NCI-H1930 (cell line): ENCODE measurements at regions not wholly inside any gene's neighbourhood (a gene's known extent, or its start where the extent isn't known, plus 50 kb on each side); places are given as distances from the start of the nearest gene placed in this dataset.

Experiments
- DNase-seq, 2 experiments: peaks; one replicate each; lab custom pipeline; 2025; lab: John Stamatoyannopoulos, UW

DNA sequence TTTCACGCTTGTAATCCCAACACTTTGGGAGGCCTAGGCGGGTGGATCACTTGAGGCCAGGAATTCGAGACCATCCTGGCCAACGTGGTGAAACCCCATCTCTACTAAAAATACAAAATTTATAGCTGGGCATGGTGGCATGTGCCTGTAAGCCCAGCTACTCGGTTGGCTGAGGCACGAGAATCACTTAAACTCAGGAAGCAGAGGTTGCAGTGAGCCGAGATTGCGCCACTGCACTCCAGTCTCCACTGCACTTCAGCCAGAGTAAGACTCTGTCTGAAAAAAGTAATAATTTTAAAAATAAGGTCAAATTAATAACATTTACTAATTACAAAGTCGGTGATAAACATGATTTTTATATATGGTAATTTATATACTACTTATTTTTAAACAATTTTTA lies 155.9 kb downstream of the AXIN2 start:
- DNase-seq = no peak

DNA sequence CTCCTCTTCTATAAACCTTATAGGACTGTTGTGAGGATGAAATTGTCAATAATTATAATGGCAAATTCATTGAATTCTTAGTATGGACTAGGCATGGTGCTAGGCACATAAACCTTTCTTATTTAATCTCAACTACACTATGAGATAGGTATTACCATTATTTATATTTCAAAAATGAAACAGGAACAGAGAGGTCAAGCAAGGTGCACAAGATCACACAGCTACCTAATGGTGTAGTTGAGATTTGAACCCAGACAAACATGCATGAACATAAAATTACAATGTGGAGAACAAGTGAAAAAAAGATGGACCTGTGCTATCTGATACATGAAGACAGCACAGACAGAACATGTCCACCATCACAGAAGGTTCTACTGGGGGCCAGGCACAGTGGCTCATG lies 156.7 kb downstream of the AXIN2 start:
- DNase-seq = no peak

DNA sequence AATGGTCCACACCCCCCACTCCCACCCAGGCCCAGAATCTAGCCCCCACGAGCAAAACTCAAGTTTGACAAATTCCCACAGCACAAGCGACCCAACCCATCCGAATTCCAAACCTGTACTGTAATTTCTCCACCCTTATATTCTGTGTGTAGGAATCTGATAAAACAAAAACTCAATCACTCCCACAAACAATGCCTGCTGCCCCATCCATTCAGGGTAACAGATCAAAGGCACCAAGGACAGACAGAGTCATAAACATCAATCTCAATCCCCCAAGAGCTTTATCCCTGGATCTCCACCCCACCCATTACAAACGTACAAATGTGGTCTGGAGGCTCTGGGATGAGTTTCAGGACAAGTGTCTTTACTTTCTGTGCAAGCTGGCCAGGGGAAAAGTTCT lies 157.8 kb downstream of the AXIN2 start:
- no peak for DNase-seq

DNA sequence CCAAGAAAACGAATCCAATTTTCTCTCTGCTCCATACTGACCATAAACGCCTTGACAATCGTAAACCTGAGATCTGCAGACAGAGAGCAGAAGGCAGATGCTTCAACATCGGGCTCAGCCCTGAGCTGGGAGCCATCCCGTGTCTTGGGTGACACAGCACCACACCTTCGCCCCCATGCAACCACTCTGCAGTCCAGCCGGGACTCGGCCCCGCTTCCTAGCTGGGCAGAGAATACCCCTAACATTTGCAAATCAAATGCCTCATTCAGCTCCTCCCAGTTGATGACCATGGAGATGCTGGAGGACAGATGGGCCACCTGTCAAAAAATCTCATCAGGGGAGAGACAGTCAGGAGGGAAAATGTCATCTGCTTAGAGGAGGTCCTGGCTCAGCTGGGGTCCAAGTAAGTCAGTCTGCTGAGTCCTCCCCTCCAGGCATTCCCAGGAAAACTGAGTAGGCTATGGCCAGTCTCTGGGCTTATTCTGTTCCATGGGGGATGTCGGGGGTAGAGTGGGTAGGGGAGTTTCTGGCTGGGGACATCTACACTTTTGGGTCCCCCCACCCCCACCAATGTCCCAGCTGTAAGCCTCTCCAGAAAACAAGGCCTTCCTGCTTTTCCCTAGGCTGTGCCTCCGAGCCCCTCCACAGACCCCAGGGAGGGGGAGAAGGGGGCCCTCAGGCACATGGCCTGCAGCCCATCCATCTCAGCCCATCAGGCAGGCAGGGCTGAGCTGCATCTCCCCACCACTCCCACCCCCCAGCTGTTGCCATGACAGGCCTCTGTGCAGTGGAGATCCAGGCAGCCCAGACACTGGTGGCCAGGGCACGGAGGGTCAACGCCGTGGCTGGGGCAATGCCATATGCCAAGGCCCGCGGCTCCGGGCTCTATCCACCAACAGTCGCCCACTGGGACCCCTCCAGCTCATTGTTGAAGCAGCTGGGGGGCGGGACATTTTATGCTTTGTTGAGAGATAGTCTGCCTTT lies 158.6 kb downstream of the AXIN2 start:
- DNase-seq = no peak

DNA sequence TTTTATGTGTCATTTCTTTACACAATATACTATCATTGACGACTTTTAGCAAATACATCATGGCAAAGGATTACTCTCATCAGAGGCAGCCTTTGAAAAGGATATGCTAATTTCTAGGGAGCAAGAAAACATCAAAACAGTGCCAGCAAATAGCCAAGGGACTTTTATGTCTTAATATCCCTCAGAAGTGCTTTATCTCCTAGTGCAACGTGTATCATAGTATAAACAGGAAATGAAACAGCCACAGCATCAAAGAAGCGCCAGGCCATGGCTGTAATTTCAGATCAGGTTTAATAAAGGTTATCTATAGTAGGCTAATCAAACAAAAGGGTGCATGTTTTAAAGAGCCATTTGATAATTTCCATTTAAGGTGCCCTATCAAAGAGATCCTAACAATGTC lies 159.9 kb downstream of the AXIN2 start:
- no peak for DNase-seq

DNA sequence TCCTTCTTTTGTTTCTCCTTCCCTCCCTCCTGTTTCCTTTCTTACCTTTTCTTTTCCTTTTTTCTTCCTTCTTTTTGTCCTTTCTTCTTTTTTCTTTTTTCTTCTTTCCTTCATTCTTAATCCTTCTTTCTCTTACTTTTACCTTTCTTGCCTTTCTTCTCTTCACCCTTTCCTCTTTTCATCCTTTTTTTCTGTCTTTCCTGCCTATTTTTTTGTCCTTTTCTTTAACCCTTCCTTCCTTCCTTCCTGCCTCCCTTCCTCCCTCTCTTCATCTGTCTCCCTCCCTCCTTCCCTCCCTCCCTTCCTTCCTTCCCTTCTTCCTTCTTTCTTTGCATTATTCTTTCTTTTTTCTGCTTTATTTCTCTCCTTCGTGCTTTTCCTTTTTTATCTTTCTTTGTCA lies 160.7 kb downstream of the AXIN2 start:
- DNase-seq = no peak

DNA sequence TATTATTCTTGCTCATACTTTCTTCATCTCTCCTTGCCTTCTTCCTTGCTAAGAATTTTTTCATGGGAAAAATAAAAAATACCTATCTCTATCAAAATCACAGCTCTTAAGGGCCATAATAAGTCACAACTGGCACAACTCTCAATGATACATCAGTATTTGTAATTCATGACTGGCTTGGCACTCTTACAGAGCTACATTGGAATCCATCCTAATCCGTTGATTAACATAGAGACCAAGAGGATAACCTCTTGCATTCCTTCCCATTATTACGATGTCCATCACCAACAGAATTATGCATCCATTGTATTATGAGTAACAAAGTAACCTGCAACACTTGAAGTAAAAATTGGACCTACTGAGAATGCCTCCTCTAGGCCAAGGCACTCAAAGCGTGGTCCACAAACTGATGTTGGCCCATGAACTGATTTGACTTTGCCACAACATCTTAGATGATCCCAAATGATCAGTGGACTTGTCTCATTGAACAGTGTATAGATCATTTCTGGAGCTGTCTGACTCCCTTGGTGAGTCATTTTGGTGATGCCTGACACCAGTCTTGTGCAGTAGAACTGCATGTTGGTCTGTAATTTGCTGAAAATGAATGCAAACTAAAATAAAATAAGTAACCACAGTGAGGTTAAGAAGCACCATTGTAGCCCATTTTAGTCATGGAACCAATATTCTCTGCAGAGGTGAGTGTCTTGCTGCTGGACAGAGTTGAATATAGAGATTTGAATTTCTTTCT lies 163.2 kb downstream of the AXIN2 start:
- no peak for DNase-seq

DNA sequence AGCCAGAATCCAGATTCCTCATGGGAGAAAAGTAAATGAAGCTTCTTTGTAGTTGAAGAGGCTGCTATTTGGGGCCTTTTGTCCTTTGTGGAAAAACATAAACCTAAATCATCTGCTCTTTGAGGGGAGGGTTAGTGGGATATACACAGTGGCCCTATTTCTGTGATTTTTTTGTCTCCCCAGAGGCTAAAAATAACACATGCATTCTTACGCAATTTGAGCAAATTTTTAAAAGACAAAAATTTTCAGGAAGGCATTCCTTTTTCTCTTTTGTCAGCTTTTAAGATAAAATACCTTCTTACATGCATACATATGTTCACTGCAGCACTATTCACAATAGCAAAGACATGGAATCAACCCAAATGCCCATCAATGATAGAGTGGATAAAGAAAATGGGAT lies 165.5 kb downstream of the AXIN2 start:
- no peak for DNase-seq

DNA sequence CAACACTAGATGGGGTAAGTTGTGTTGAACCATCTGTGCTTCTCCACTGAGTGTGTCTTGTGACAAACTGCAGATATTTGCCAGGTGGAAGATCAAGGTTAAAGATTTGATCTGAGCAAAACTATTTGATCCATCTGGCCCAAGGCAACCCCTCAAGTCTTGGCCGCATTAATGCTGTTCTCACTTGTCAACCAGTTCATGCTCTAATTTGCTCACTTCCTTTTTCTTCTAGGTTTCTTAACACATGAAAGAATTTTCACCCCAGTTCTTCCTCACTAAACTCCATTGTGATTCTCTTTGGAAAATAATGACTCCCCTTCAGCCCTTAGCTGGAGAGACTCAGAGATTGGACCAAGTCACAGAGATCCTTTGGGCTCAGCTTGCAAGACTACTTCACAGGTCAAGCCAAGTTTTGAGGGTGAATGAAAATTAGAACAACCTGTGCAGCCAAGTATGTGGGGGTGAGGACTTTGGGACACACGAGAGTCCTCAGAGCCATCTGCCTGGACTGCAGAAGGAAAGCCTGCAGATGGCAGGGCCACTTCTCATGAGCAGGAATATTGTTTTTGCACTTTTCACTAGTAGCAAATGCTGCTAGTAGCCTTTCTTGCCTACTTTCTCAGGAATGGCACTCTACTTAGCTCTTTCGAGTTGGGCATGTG lies 166.5 kb downstream of the AXIN2 start:
- no peak for DNase-seq

DNA sequence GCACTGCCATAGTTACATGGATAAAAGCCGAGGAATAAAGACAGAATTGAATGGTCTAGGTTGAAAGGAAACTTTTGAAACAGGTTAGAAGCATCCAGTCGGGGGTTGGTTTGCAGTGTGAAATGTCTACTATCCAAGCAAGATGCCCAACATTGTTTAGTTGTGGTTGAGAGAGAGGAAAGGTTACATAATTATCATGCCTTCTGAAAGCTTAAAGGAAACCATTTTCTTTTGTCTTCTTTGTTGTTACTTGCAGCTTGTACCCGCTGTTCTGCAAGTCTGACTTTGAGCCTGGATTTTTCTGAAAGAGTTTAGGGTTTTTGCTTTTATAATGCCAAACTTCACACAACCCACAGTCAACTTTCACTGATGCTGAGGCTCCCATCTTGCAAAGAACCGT lies 167.9 kb downstream of the AXIN2 start:
- DNase-seq = no peak

DNA sequence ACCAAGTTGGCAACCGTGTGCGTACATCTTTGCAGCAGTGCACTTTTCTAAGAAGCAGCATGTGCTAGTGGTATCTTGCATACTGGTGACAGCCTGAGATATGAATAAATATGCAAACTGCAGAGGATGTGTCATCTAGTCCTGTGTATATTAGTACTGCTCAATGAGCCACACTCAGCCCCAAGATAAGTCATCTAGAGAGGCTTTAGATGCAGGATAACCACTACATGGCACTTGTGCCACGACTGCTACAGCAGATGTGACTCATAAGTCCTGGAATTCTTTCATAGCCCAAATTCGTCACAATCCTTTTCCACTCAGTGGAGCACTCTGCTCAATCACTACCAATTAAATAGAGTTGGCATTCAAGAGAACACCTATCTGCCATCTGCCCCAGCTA lies 171.5 kb downstream of the AXIN2 start:
- DNase-seq = no peak

DNA sequence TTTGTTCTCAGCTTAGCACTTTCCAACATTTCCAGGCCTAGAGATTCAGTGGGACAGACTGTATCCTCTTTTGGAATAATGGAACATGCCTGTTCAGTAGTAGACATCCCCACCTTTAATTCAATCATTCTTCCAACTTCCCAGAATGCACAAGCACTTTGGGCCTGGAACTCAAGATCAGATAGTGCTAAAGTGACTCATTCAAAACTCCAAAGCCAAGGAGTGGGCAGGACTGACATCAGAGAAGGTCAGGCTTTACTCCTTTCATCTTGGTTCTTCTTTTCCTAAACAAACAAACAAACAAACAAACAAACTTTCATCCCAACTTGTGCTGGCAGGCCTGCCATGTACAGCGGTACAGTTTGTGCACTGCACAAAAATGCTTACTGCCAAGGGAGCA lies 172.0 kb downstream of the AXIN2 start:
- no peak for DNase-seq

DNA sequence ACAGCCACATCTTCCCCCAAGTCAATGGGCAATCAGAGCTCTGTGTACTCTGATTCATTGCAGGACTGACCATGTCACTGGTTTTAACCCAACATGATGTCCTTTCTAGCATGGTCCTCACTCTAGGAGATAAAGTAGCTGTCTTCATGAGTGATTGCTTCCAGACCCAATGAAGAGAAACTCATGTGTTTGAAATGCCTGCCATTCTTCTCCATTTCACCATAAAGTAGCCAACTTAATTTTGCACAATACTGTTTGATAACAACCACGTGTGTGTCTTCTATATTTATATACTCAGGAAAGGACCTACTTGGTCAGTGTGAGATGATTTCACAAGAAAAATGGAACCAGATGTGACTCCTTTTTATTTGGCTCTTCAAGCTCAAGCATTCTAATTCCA lies 172.5 kb downstream of the AXIN2 start:
- no peak for DNase-seq

DNA sequence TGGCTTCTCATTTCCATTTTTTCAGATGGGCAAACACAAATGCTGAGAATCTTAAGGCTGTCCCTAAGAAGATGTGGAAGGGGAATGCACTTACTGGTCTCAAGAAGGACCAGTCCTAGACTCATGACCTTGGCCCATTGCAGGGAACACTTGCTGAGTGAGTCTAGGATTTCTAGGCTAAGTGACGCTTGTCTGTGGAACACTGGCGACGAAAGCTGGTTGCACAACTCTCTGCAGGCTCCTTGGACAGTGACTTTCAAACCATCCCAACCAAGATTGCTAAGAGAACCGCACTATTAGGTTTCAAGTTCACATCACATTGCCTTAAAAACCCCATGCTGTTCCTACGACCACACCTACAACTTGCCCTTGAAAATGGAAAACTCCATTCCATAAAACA lies 174.1 kb downstream of the AXIN2 start:
- DNase-seq = no peak

DNA sequence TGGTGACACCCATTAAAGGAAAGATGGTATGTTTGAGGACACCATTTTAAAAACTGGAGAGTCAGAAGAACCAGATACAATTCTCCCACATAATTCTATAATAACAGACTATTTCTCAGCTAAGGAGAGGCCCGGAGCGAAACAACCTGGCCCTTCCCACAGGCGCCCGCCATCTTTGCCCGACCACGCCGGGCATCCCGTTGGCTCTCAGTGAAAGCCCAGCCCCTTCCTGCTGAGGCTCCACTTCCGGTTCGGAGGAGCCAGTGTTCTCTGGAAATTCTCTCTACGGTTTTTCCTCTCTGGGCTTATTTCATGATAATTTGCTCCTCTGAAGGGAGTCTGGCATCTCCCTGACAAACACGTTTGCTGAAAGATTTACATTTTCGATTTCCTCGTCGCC lies 175.7 kb downstream of the AXIN2 start:
- no peak for DNase-seq

DNA sequence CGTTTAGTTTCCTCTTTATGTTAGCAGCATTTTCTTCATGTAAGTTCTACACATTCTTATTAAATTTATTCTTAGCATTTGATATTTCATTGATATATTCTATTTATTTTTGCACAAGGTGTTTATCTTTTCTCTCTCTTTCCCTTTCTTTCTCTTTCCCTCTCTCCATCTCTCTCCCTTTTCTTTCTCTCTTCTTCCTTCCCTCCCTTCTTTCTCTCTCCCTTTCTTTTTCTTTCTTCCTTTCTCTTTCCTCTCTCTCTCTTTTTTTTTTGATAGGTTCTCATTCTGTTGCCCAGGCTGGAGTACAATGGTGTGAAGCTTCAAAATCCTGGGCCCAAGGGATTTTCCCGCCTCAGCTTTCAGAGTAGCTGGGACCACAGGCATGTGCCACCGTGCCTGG lies 176.4 kb downstream of the AXIN2 start:
- DNase-seq = no peak

DNA sequence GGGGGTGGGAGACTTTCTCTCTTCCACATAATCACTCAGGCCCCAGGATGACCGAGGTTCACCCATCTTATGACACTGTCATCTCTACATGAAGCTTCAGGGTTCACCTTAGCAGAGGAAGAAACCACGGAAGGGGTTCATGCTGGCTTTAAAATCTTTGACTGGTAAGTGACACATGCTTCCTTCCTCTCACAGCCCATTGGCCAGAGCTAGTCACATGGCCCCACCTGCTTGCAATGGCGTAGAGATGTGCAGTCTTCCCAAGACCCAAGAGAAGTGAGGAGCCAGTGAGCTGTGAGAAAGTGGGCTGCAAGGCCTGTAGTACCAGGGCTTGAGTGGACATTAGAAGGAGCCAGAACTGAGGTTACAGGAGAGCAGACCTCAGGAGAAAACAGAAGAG lies 180.3 kb downstream of the AXIN2 start:
- no peak for DNase-seq

DNA sequence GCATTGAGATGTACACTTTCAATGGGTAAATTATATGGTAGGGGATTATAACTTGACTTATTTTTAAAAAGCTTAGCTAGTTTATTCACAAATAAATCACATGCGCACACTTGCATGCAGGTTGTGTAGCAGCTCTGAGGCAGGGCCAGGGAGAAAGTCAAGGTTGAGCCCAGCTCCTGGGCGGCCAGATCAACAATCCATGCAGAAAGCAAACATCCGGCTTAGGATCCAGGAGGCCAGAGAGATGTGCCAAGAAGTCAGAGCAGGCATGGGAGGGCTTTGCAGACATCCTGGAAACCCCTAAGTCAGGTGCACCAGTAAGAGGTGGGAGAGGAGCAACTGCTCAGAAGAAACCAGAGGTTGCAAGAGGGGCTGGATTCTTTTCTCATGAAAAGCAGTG lies 186.5 kb downstream of the AXIN2 start:
- no peak for DNase-seq

DNA sequence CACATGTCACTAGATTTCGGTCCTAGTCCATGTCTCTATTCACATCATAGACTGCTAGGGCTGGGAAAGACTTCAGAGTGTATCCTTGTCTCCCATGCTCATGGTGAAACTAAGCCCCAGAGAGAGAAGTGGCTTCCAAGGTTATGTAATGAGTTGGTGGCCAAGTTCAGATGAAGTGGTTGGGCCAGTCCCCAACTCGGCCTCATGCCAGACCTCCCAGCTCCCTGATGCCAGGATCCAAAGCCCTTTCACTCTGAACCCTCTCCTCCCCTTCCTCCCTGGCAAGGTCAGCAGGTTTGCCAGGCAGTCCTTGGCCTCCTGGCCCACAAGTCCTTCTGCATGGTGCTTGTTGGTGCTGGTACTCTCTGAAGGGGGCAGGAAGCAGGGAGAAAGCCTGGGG lies 189.7 kb downstream of the AXIN2 start:
- no peak for DNase-seq

DNA sequence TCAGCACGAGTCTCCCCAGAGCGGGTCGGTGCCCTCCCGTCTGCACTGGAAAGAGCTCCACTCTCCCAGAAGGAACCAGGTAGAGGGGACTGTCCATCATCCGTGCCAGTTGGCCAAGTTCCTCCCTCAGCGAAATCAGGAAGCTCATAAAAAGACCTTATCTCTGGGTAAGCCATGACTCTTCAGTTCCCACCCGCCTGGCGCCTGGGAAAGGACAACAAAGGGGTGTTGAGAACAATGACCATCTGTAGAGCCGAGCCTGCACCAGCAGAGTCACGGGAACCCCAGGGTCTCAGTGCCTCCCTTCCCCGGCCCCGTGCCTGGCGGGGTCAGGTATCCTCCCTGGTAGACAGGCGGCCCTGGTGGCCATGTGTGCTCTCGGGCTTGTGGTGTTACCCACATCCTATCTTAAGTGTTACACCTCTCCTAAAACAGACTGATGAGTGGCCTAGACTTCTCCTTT lies 190.7 kb downstream of the AXIN2 start:
- no peak for DNase-seq

DNA sequence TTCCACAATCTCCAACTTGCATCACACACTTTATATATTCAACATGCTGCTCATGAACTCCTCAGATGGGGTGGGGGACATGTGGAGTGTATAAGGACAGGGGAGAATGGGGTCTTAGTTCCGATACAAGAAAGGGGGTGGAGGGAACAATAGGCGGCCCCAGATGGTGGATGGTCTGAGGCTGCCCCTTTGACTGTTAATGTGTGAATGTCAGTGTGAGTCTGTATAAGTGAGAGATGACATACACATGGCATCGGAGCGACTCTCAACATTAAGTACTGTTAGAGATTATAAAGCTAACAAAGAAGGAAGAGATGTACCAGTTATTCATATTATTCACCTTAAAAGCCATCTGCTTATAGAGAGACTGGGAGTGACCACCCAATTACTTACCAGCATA lies 193.1 kb downstream of the AXIN2 start:
- DNase-seq = no peak

DNA sequence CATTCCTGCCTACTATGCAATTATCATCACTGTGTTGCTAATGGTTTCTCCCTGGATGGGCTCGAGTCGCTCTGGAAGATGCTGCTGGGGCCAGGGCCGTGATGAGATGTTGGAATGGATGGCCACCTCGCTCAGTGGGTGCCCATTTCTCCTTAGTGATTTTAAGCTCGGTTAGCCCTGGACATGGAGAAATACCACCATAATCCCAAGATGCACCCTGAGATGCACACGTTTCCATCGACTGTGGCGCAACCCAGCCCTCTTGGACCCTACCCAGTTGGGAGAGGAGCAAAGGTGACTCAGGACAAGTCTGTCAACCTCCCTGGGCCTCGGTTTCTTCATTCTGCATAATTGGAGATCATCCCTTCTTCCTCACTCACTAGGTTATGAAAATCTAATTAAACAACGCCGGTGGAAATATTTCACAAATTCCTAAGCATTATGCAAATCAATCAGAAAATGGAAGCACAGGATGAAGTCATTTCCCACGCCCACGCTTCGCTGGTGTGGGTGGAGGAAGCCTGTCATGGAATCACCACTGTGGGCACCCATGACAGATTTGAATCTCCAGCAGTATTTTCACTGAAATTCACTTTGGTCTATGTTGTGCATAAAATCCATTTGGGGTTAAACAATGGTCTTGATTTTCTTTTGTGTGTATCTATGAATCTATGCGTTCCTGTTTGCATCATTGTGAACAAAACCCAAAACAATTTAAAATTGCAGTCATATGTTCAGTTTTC lies 195.2 kb downstream of the AXIN2 start:
- no peak for DNase-seq
